ENCODE measurements at regions not wholly inside any gene's neighbourhood (a gene's known extent, or its start where the extent isn't known, plus 50 kb on each side); places are given as distances from the start of the nearest gene placed in this dataset.

DNA sequence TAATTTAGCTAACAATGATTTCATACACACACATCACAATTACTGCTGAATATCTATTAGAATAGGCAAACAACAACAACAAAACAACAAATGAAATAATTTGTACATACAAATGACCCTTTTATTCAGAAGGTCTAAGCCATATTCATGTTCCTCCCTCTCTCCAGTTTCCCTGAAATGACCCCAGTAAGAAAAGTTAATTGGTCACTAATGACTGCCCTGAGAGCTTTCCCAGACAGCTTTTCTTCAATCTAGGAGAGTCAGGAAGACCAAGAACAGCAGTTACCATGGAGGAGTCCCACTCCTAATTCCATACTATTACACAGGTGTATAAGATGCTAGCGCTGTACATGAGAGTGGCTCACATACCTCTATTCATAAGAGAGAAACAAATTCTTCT, 121.2 kb upstream of the GRIP1 start:
- no peaks in the 10 kb centered on the region for H3K27me3 ChIP-seq
- H3K4me1 ChIP-seq = no peaks in the 10 kb centered on the region
- TF ChIP-seq POLR2AphosphoS5 (IDR thresholded peaks at IDR 0.05) = no peak
- TF ChIP-seq CTCF (IDR thresholded peaks at IDR 0.05) = no peak
- H3K9me3 ChIP-seq = no peaks in the 10 kb centered on the region
- WGBS, 2 donors = 89 to 92% methylated on average over 1 of the region's 1 CpG
- no peak overlapping the region for H3K4me3 ChIP-seq
- no peaks in the 10 kb centered on the region for H3K36me3 ChIP-seq
- no peak for DNase-seq
- intact Hi-C loops (cut with DNase I) = no loop called here
- no peak overlapping the region for H3K27ac ChIP-seq

DNA sequence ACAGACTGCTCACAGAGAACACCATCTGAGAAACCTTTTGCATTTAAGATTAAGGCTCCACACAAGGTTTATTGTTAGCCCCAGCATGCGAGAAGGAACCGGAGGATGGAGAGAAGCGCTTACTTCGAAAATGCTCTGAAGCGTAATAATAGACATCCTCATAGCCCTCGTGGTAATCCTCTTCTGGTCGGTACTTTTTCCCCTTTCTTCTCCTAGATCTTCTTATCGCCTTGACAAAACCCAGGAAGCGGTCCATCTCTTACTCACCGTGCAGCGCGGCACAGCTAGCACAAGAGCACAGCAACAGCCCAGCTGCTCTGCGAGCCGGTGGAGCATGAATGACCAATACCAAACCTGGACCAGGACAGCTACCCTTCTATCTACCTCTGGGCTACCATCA, 125.1 kb upstream of the GRIP1 start:
- no peak overlapping the region for H3K27ac ChIP-seq
- H3K27me3 ChIP-seq = no peaks in the 10 kb centered on the region
- TF ChIP-seq POLR2AphosphoS5 (IDR thresholded peaks at IDR 0.05) (no peak), CTCF (IDR thresholded peaks at IDR 0.05) (no peak), POLR2A (IDR thresholded peaks at IDR 0.05) (no peak), EP300 (IDR thresholded peaks at IDR 0.05) (no peak)
- no peak overlapping the region for H3K4me3 ChIP-seq
- DNase-seq = no peak
- WGBS, 2 donors = 74 to 83% methylated on average over 14 of the region's 14 CpGs
- no peaks in the 10 kb centered on the region for H3K36me3 ChIP-seq
- H3K9me3 ChIP-seq = no peaks in the 10 kb centered on the region
- intact Hi-C loops (cut with DNase I) = no loop called here
- no peaks in the 10 kb centered on the region for H3K4me1 ChIP-seq

- TF ChIP-seq POLR2AphosphoS5 (IDR thresholded peaks at IDR 0.05) (no peak), POLR2A (IDR thresholded peaks at IDR 0.05) (no peak), CTCF (IDR thresholded peaks at IDR 0.05) (no peak), EP300 (IDR thresholded peaks at IDR 0.05) (no peak)
- no peak overlapping the region for H3K27ac ChIP-seq
- WGBS, 2 donors = 71 to 79% methylated on average over 6 of the region's 6 CpGs
- no peaks in the 10 kb centered on the region for H3K36me3 ChIP-seq
- no peaks in the 10 kb centered on the region for H3K27me3 ChIP-seq
- H3K4me3 ChIP-seq = no peak overlapping the region
- H3K4me1 ChIP-seq = no peaks in the 10 kb centered on the region
- intact Hi-C loops (cut with DNase I) = no loop called here
- no peak for DNase-seq
- no peaks in the 10 kb centered on the region for H3K9me3 ChIP-seq
Observed at GRCh38 chr12:66804563-66804974, 125.7 kb upstream of the GRIP1 start.

GRCh38 chr12:66808606-66809005, 129.7 kb upstream of the GRIP1 start:
- Histone ChIP-seq H3K4me3 (no peak overlapping the region), H3K27me3 (no peaks in the 10 kb centered on the region), H3K9me3 (no peaks in the 10 kb centered on the region), H3K4me1 (no peaks in the 10 kb centered on the region), H3K36me3 (no peaks in the 10 kb centered on the region), H3K27ac (no peak overlapping the region)
- DNase-seq = no peak
- TF ChIP-seq POLR2AphosphoS5 (IDR thresholded peaks at IDR 0.05) (no peak), EP300 (IDR thresholded peaks at IDR 0.05) (no peak), POLR2A (IDR thresholded peaks at IDR 0.05) (no peak), CTCF (IDR thresholded peaks at IDR 0.05) (no peak)
- intact Hi-C loops (cut with DNase I) = no loop called here
- 59 to 69% methylated on average over 1 of the region's 1 CpG for WGBS, 2 donors

DNA sequence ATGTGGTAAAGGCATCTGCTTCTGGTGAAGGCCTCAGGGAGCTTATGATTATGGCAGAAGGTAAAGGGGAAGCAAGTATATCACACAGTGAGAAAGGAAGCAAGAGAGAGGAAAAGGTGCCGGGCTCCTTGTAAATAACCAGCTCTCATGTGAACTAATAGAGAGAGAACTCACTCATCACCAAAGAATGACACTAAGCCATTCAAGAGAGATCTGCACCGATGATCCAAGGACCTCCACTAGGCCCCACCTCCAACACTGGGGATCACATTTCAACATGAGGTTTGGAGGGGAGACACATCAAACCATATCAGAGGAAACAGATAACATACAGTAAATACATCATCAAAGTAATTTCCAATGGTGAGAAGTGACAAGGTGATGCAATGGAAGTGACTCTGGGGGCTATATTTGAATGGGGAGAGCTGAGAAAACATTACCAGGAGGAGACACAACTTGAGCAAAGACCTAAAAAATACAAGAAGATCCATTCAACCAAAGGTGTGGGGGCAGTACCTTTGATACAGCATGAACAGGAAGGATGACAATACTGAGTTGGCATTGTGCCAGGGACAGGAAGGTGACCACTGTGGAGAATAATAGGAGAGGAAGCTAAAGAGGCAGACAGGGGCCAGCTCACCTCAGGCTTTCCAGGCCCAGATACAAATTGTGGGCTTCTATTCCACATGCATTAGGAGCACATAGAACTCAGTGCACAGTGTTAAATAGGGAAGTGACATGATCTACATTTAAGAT, 134.4 kb upstream of the GRIP1 start:
- Histone ChIP-seq H3K27ac (no peak overlapping the region), H3K4me1 (no peaks in the 10 kb centered on the region), H3K4me3 (no peak overlapping the region), H3K27me3 (no peaks in the 10 kb centered on the region), H3K9me3 (no peaks in the 10 kb centered on the region), H3K36me3 (no peaks in the 10 kb centered on the region)
- DNase-seq = no peak
- 67 to 85% methylated on average over 2 of the region's 2 CpGs for WGBS, 2 donors
- TF ChIP-seq CTCF (IDR thresholded peaks at IDR 0.05) (no peak), POLR2AphosphoS5 (IDR thresholded peaks at IDR 0.05) (no peak), POLR2A (IDR thresholded peaks at IDR 0.05) (no peak), EP300 (IDR thresholded peaks at IDR 0.05) (no peak)
- intact Hi-C loops (cut with DNase I) = no loop called here
